ENCODE measurements at regions not wholly inside any gene's neighbourhood (a gene's known extent, or its start where the extent isn't known, plus 50 kb on each side); places are given as distances from the start of the nearest gene placed in this dataset.

DNA sequence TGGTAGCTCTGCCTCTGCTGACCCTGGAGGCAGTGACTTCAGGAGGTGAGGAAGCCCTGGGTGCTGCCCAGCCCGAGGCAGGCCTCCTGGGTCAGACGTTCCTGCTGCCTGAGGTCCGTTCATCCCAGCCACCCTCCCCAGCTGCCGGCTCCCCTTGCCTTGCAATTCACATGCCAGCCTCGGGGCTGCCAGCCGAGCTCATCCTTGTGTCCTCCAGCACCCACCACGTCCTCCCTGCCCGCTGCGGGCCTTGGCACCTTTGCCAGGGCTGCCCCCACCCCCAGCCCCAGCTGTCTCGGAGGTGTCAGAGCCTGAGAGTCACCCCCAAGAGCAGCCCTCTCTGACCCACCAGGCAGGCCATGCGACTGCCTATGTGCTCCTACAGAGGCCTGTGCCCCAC lies 162.1 kb upstream of the RNF32 start:
- TF ChIP-seq EZH2phosphoT487 (IDR thresholded peaks at IDR 0.05; ENCODE audit: unreplicated experiment) (no peak), POLR2AphosphoS5 (IDR thresholded peaks at IDR 0.05; ENCODE audit: low read depth) (no peak), STAT1 (IDR thresholded peaks at IDR 0.05; ENCODE audit: unreplicated experiment) (no peak), EZH2 (IDR thresholded peaks at IDR 0.05; ENCODE audit: low read depth, unreplicated experiment) (no peak), JUNB (IDR thresholded peaks at IDR 0.05; ENCODE audit: unreplicated experiment) (no peak), CREB1 (CRISPR knock-in tag; IDR thresholded peaks at IDR 0.05; ENCODE audit: low read depth) (no peak), NANOG (IDR thresholded peaks at IDR 0.05; ENCODE audit: borderline replicate concordance) (no peak)
- TF ChIP-seq, protein P1, sequence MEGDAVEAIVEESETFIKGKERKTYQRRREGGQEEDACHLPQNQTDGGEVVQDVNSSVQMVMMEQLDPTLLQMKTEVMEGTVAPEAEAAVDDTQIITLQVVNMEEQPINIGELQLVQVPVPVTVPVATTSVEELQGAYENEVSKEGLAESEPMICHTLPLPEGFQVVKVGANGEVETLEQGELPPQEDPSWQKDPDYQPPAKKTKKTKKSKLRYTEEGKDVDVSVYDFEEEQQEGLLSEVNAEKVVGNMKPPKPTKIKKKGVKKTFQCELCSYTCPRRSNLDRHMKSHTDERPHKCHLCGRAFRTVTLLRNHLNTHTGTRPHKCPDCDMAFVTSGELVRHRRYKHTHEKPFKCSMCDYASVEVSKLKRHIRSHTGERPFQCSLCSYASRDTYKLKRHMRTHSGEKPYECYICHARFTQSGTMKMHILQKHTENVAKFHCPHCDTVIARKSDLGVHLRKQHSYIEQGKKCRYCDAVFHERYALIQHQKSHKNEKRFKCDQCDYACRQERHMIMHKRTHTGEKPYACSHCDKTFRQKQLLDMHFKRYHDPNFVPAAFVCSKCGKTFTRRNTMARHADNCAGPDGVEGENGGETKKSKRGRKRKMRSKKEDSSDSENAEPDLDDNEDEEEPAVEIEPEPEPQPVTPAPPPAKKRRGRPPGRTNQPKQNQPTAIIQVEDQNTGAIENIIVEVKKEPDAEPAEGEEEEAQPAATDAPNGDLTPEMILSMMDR (conservative IDR thresholded peaks at IDR 0.05; ENCODE audit: low read depth in 2 of 2) = no peak
- TF ChIP-seq, protein P2, sequence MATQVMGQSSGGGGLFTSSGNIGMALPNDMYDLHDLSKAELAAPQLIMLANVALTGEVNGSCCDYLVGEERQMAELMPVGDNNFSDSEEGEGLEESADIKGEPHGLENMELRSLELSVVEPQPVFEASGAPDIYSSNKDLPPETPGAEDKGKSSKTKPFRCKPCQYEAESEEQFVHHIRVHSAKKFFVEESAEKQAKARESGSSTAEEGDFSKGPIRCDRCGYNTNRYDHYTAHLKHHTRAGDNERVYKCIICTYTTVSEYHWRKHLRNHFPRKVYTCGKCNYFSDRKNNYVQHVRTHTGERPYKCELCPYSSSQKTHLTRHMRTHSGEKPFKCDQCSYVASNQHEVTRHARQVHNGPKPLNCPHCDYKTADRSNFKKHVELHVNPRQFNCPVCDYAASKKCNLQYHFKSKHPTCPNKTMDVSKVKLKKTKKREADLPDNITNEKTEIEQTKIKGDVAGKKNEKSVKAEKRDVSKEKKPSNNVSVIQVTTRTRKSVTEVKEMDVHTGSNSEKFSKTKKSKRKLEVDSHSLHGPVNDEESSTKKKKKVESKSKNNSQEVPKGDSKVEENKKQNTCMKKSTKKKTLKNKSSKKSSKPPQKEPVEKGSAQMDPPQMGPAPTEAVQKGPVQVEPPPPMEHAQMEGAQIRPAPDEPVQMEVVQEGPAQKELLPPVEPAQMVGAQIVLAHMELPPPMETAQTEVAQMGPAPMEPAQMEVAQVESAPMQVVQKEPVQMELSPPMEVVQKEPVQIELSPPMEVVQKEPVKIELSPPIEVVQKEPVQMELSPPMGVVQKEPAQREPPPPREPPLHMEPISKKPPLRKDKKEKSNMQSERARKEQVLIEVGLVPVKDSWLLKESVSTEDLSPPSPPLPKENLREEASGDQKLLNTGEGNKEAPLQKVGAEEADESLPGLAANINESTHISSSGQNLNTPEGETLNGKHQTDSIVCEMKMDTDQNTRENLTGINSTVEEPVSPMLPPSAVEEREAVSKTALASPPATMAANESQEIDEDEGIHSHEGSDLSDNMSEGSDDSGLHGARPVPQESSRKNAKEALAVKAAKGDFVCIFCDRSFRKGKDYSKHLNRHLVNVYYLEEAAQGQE (IDR thresholded peaks at IDR 0.05; ENCODE audit: unreplicated experiment) = no peak

Data from GM23338 (cell line).